GM20000 (cell line): ENCODE measurements at regions not wholly inside any gene's neighbourhood (a gene's known extent, or its start where the extent isn't known, plus 50 kb on each side); places are given as distances from the start of the nearest gene placed in this dataset.

ENCODE experiments used
- DNase-seq: peaks from one replicate; pipeline ENCODE4 v3.0.0; 2012; ENCODE audit warnings: low spot score
- CTCF ChIP-seq: IDR thresholded peaks from 2 replicates; pipeline ENCODE4 v1.5.1; 2012; ENCODE audit warnings: mild to moderate bottlenecking, control low read depth; ENCODE audit errors: extremely low read depth, missing control alignments

DNA sequence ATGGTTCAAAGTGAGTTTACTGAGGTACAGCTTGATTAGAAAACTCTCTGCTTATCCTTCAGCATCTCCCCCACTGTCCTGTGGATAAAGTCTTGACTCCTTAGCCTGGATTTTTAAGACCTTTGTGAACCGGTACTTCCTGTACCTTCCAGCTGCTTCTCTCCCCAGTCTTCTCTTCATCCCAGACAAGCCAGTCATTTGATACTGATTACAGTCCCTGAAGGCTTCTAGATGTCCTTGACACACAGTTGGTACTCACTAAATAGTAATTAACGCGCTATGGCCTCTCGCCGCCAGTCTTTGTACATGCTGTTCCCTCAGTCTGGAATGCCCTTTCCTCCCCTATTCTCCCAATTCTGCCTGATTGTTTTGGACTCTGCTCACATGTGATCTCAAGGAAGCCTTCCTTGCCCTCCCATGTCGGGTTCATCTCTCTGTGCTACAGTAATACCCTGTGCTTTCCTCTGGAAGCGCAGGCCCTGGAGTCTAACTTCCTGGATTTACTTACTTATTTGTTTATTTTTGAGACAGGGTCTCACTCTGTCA lies 50.6 kb upstream of the PTGR2 start:
- DNase-seq = no peak
- no peak for TF ChIP-seq CTCF

GRCh38 chr14:73797543-73798265 lies 53.9 kb upstream of the PTGR2 start:
- no peak for DNase-seq
- no peak for TF ChIP-seq CTCF

- DNase-seq = no peak
- no peak for TF ChIP-seq CTCF
Measured at GRCh38 chr14:73796893-73797542, 54.6 kb upstream of the PTGR2 start.

- no peak for TF ChIP-seq CTCF
- DNase-seq = no peak
Measured at GRCh38 chr14:73796415-73796814, 55.2 kb upstream of the PTGR2 start.

DNA sequence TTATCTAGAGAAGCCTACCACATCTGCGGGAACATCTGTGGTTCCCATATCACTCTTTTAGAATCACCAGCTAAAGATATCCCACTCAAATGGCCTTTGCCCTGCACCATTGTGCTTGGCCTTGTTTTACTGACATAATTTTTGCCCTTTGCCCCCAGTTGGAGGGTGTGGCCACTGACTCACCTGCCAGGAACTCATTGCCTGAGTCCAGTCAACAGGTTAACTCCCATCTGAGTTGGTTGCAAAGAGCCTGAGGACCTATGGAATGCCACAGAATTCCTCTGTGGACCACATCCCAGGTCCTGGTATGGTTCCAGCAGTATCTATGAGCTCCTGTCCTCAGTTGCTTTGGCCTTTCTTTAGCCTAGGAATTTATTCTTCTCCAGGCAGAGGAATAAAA lies 55.7 kb upstream of the PTGR2 start:
- no peak for TF ChIP-seq CTCF
- no peak for DNase-seq

DNA sequence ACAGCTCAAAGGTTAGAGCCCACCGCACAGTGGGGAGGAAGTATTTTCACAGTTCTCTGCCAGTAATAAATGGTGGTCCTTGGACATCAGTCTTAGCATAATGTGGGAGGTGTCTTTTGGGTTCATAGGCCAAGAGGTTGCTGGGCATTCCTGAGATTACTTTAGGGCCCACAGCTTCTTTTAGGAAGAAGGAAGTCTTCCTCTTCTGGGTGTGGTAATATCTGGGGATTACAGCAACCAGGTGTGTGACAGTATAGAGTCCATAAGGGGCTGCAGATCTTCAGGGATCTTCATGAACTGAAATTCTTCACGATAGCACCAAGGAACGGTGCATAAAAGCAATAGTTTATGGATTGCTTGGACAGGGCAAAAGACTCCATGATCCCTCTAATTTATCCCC lies 56.2 kb upstream of the PTGR2 start:
- TF ChIP-seq CTCF = no peak
- no peak for DNase-seq

- TF ChIP-seq CTCF = no peak
- DNase-seq = no peak
Measured at GRCh38 chr14:73794146-73794545, 57.5 kb upstream of the PTGR2 start.
